ACC112 (cell line): ENCODE measurements at regions not wholly inside any gene's neighbourhood (a gene's known extent, or its start where the extent isn't known, plus 50 kb on each side); places are given as distances from the start of the nearest gene placed in this dataset.

Experiments
- H2AFZ ChIP-seq: fragments of 200-600 bp; sonication (generic); one replicate; pipeline ENCODE4 v1.6.0; 2017; ENCODE audit warnings: antibody characterized with exemption, low read length; ENCODE audit not compliant: unreplicated experiment
- H3K27ac ChIP-seq: fragments of 200-600 bp; sonication (generic); 2 replicates; pipeline ENCODE4 v1.5.1; 2014; ENCODE audit warnings: low read depth, mild to moderate bottlenecking, antibody characterized with exemption, low read length, moderate library complexity
- H3K27me3 ChIP-seq: fragments of 200-600 bp; sonication (generic); 2 replicates; pipeline ENCODE4 v1.6.1; 2014; ENCODE audit warnings: mild to moderate bottlenecking, antibody characterized with exemption, low read length, moderate library complexity, mixed read lengths; ENCODE audit not compliant: insufficient read depth
- H3K36me3 ChIP-seq: fragments of 200-600 bp; sonication (generic); 2 replicates; pipeline ENCODE4 v1.6.1; 2016; ENCODE audit warnings: mild to moderate bottlenecking, antibody characterized with exemption, low read length, moderate library complexity, mixed read lengths; ENCODE audit not compliant: insufficient read depth
- H3K4me1 ChIP-seq: fragments of 200-600 bp; sonication (generic); one replicate; pipeline ENCODE4 v1.6.1; 2016; ENCODE audit warnings: low read length, mixed read lengths; ENCODE audit not compliant: insufficient read depth, unreplicated experiment, control insufficient read depth
- H3K4me3 ChIP-seq: fragments of 200-600 bp; sonication (generic); 2 replicates; pipeline ENCODE4 v1.5.1; 2014; ENCODE audit warnings: mild to moderate bottlenecking, low read depth, low read length
- H3K79me2 ChIP-seq: fragments of 200-600 bp; sonication (generic); one replicate; pipeline ENCODE4 v1.6.0; 2016; ENCODE audit warnings: low read length; ENCODE audit not compliant: control insufficient read depth, unreplicated experiment, insufficient read depth

GRCh38 chr14:97944380-97944779 lies 1147.2 kb downstream of the VRK1 start:
- H3K79me2 ChIP-seq = no peaks in the 10 kb centered on the region
- H3K27me3 ChIP-seq = no peaks in the 10 kb centered on the region
- no peak overlapping the region for H2AFZ ChIP-seq
- no peaks in the 10 kb centered on the region for H3K36me3 ChIP-seq
- H3K4me1 ChIP-seq = no peaks in the 10 kb centered on the region
- H3K4me3 ChIP-seq = no peak overlapping the region
- H3K27ac ChIP-seq = no peak overlapping the region

DNA sequence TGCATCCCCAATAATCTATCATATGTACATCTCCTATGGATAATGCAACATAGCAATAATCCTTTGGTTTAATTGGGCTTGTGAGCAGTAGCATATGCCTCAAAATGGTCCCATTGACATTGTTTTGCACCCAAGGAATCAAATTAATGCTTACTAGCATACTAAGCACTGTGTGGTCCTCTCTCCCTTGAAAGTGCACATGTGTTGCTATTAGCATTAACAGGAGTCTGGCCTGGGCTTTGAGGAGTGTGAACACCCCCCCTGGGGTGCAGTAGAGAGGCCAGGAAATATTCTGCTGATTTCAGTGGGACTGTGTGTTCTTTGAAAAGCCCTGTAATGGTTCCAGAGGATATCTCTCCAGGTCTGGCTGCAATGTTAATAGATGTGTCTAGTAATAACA lies 1148.4 kb downstream of the VRK1 start:
- Histone ChIP-seq H3K27me3 (no peaks in the 10 kb centered on the region), H3K36me3 (no peaks in the 10 kb centered on the region), H3K4me1 (no peaks in the 10 kb centered on the region), H3K4me3 (no peak overlapping the region), H3K27ac (no peak overlapping the region), H3K79me2 (no peaks in the 10 kb centered on the region), H2AFZ (no peak overlapping the region)

DNA sequence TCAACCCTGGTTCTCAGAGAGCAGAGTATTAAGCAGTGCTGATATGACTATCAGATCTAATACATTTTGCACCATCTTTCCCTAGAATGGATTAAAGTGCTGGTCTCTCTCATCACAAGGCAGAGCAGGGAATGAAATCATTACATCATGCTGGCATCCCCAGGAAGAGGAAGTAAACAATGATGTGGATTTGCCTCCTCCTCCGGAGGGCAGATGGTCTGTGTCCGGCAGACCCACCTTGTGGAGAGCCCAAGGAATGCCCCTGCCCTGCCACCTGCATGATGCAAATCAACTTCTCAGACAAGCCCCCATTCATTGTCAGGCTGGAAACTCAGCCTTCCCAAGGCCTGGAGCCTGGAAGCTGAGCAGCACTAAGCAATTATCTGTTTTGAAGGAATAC lies 1149.1 kb downstream of the VRK1 start:
- Histone ChIP-seq H2AFZ (no peak overlapping the region), H3K4me3 (no peak overlapping the region), H3K4me1 (no peaks in the 10 kb centered on the region), H3K27ac (no peak overlapping the region), H3K36me3 (no peaks in the 10 kb centered on the region), H3K27me3 (no peaks in the 10 kb centered on the region), H3K79me2 (no peaks in the 10 kb centered on the region)

DNA sequence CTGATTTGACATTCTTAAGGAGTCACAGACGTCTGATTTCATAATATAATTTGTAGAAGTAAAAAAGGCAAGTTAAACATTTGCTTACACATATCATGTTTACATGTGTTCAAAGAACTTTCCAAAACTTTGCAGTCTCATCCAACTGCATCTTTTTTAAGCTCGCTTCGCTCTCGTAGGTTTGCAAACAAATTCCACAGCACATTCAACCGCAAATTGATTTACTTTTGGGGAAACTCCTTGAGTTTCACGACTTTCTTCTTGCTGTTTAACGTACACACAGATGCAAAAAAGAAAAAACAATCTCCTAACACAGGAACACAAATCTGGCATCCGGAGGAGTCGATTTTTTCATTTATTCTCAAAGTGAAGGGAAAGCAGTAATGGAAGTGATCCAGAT lies 1149.5 kb downstream of the VRK1 start:
- H3K79me2 ChIP-seq = no peaks in the 10 kb centered on the region
- no peaks in the 10 kb centered on the region for H3K36me3 ChIP-seq
- no peaks in the 10 kb centered on the region for H3K27me3 ChIP-seq
- H3K27ac ChIP-seq = no peak overlapping the region
- H3K4me3 ChIP-seq = no peak overlapping the region
- no peaks in the 10 kb centered on the region for H3K4me1 ChIP-seq
- H2AFZ ChIP-seq = no peak overlapping the region

DNA sequence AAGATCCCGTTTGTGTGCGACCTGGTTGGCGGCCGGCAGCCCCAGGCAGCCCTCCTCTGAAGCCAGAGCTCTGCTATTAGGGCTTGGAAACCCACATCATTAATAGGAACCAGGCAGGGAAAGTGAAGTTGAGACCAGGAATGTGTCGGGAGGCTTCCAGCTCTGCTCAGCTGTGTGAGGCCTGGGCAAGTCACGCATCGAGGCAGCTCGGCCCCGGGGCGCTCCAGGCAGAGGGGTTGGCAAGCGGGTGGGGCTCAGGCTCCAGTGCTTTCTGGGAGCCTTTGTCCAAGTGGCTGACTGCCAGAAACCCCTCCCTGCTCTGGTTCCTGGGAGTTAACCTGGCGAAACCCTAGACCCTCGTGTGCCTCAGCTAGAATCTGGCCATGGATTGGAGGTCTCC lies 1151.7 kb downstream of the VRK1 start:
- H2AFZ ChIP-seq = no peak overlapping the region
- no peak overlapping the region for H3K4me3 ChIP-seq
- H3K27ac ChIP-seq = no peak overlapping the region
- no peaks in the 10 kb centered on the region for H3K4me1 ChIP-seq
- H3K36me3 ChIP-seq = no peaks in the 10 kb centered on the region
- no peaks in the 10 kb centered on the region for H3K79me2 ChIP-seq
- no peaks in the 10 kb centered on the region for H3K27me3 ChIP-seq

DNA sequence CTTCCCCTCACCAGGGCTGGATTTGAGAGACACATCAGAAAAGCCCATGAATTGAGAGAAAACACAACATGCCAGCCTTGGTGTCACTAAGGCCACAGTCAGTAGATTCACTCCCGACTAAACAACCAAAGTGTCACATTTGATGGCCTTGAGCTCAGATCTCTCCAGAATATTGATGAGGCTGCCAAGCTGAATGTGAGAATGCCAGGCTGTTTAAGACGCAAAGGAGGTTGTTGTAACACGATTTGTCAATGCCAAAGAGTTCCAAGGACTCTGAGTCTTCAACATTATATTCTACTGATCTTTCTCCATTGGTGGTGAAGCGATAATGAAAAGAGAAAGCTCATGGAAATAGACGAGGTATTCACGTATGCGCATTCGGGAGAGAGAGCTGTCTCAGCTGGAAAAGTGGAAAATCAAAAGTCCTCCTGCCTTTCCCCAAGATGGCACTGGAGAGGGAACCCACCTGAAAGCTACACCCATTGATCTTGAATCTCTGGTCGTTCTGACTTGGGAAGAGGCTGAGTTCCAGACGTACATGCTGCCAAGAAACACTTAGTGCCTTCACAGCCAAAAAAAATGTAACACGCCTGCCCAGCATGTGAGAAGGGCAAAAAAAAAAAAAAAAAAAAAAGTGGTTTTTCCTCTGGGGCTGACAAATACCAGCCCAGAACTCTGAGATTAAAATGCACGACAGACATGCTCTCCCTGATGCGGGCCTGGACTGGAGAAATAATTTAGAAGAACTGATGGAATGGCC lies 1159.6 kb downstream of the VRK1 start:
- no peak overlapping the region for H3K4me3 ChIP-seq
- H3K36me3 ChIP-seq = no peaks in the 10 kb centered on the region
- H3K4me1 ChIP-seq = no peaks in the 10 kb centered on the region
- no peak overlapping the region for H3K27ac ChIP-seq
- H2AFZ ChIP-seq = no peak overlapping the region
- no peaks in the 10 kb centered on the region for H3K27me3 ChIP-seq
- H3K79me2 ChIP-seq = no peaks in the 10 kb centered on the region

GRCh38 chr14:97959251-97959650 lies 1162.1 kb downstream of the VRK1 start:
- no peak overlapping the region for H3K27ac ChIP-seq

DNA sequence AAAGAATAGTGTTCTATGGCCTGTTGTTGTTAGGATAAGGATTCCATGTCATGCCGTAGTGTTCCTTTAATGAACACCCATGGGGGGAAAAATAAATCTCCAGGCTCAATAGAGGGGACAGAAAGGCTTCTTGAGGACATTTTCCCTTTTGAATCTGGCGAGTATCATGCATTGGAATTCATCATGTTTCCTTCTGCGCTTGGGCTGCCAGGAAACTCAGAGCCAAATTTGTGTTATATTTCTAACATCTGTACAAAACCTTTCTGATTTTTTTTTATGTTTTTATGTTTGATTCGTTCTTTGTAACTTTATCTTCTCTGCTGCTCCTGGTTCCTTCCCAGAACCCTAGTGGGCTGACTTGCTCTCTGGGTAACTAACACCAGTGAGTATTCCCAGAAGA lies 1163.3 kb downstream of the VRK1 start:
- H3K27me3 ChIP-seq = no peaks in the 10 kb centered on the region
- no peaks in the 10 kb centered on the region for H3K4me1 ChIP-seq
- no peaks in the 10 kb centered on the region for H3K79me2 ChIP-seq
- H3K36me3 ChIP-seq = no peaks in the 10 kb centered on the region
- no peak overlapping the region for H3K27ac ChIP-seq
- no peak overlapping the region for H3K4me3 ChIP-seq
- H2AFZ ChIP-seq = no peak overlapping the region

More at GRCh38 chr14:97959251-97959650, 1162.1 kb downstream of the VRK1 start:
- Histone ChIP-seq H3K4me3 (no peak overlapping the region), H3K27me3 (no peaks in the 10 kb centered on the region), H3K79me2 (no peaks in the 10 kb centered on the region), H3K36me3 (no peaks in the 10 kb centered on the region), H2AFZ (no peak overlapping the region), H3K4me1 (no peaks in the 10 kb centered on the region)

- no peaks in the 10 kb centered on the region for H3K4me1 ChIP-seq
- H3K4me3 ChIP-seq = no peak overlapping the region
- no peak overlapping the region for H3K27ac ChIP-seq
- no peaks in the 10 kb centered on the region for H3K27me3 ChIP-seq
- H3K79me2 ChIP-seq = no peaks in the 10 kb centered on the region
- no peak overlapping the region for H2AFZ ChIP-seq
- no peaks in the 10 kb centered on the region for H3K36me3 ChIP-seq
Measured at GRCh38 chr14:97970222-97970621, 1173.0 kb downstream of the VRK1 start.

GRCh38 chr14:97975216-97975615 lies 1178.0 kb downstream of the VRK1 start:
- no peaks in the 10 kb centered on the region for H3K79me2 ChIP-seq
- no peaks in the 10 kb centered on the region for H3K27me3 ChIP-seq
- H3K4me1 ChIP-seq = no peaks in the 10 kb centered on the region
- H3K27ac ChIP-seq = no peak overlapping the region
- H3K4me3 ChIP-seq = no peak overlapping the region
- no peak overlapping the region for H2AFZ ChIP-seq
- H3K36me3 ChIP-seq = no peaks in the 10 kb centered on the region

- no peaks in the 10 kb centered on the region for H3K4me1 ChIP-seq
- H3K79me2 ChIP-seq = no peaks in the 10 kb centered on the region
Measured at GRCh38 chr14:97975962-97976361, 1178.8 kb downstream of the VRK1 start.

More at GRCh38 chr14:97975962-97976361, 1178.8 kb downstream of the VRK1 start:
- Histone ChIP-seq H3K4me3 (no peak overlapping the region), H3K36me3 (no peaks in the 10 kb centered on the region), H3K27me3 (no peaks in the 10 kb centered on the region), H2AFZ (no peak overlapping the region), H3K27ac (no peak overlapping the region)
